ENCODE measurements at regions not wholly inside any gene's neighbourhood (a gene's known extent, or its start where the extent isn't known, plus 50 kb on each side); places are given as distances from the start of the nearest gene placed in this dataset.
A peak's percentile ranks its signal among the peaks of the same experiment; 100 is the strongest.
"Not testable (repeated sequence)": the region's sequence is repeated elsewhere in the genome, so short reads cannot be mapped to it uniquely, and the experiment has no call there.

DNA sequence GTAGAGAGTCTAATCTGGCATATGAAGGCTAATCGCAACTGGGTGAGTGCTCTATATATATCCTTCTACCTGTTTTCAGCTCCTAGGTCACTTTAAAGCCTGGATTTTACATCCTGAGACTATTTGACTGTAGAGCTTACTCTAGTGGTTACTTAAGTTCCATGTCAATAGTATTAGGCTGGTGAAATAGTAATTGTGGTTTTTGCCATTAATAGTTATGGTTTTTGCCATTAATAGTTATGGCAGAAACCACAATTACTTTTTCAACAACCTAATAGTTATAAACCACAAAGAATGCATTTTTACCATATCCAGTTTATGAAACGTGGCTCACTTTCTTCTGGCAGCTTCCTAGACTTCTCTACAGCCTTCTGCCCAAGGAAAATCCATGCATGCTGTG, 263.1 kb upstream of the KIAA1217 start:
- no peak for DNase-seq (ENCODE audit: low read depth in 2 of 2)

DNA sequence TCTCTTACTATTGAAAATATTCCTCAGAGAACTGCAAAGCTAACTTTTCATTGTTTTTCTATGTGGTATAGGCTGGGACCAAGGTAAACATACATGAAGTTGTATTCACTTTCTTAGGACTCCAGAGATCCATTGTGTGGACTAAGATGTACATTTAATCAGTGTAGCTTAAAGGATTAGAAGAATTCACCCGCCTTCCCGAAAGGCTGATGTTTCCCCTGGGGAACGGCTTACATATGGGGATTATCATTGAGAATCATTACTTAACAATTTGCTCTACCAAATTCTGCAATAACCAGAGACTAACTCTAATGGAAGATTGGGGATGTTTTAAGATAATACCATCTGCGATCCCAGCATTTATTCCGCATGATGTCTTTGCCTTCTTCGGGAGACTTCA, 257.1 kb upstream of the KIAA1217 start:
- no peak for DNase-seq (ENCODE audit: low read depth in 2 of 2)

DNA sequence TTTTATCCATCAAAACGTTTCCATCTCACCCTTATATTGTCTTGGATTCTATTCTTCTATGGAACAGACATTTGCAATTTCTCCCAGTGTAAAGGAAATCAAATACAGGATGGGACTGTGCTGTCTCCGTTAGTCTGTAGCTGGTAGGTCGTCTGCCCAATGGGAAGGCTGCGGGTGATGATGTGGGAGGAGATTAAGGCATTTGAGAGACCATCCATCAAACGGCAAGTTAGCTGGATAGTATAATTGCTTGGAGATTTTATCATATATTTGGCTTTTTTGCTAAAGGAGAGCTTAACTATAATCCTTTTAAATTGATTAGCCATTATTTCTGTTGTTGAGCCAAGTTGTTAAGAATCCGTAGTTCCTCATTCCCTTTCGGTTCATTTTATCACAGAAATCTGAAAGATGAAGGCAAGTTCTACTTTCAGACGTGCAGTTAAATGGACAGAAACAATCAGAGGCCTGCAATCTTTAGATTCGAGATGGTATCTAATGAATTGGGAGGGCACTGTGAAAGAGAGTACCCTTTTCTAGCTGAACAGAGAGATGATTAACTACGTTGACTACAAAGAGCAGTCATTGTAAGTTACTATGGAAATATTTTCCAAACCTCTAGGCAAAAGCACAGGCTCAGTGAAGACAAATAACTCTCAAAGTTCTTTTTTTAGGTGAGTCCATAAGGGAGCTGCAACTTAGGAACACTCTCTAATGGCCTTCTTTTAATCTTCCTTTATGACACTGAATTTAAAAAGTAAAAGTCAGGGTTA, 253.3 kb upstream of the KIAA1217 start:
- DNase-seq (ENCODE audit: low read depth in 2 of 2), result no peak

DNA sequence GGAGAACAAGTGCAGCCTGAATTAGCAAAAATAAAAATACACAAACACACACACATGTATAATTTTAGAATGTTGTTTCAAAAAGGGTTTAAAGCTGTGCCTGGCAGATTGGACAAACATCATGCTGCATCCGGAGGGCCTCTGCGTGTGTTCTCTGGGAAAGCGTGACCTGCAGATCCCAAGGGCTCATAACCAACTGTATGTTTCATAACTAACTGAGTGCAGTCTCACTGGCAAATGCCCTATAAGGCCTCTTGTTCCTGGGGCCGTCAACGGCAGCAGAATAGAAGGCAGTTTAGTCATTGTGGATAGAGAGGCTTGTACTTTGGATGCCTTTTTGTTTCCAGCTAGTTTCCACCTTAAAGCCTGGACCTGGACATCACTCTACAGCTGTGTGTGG, 243.8 kb upstream of the KIAA1217 start:
- no peak for DNase-seq (ENCODE audit: low read depth in 2 of 2)

DNA sequence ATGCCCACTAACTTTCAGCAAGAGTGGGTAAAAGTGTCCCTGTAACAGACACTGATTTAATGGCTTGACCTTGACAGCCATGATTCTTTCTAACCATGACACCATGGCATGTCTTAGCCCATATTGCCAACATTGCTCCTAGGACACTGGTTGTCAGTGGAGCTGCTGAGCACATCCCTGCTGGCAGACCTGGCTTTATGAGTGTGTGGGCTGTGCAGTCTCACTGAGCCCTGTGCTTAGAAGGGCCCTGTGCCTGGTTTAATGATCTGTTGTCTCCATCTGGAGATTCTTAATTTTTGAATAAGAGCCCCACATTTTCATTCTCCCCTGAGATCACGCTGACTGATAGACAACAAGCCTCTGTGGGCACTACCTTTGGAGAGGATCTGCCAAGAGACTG, 243.1 kb upstream of the KIAA1217 start:
- DNase-seq (ENCODE audit: low read depth in 2 of 2), result no peak

DNA sequence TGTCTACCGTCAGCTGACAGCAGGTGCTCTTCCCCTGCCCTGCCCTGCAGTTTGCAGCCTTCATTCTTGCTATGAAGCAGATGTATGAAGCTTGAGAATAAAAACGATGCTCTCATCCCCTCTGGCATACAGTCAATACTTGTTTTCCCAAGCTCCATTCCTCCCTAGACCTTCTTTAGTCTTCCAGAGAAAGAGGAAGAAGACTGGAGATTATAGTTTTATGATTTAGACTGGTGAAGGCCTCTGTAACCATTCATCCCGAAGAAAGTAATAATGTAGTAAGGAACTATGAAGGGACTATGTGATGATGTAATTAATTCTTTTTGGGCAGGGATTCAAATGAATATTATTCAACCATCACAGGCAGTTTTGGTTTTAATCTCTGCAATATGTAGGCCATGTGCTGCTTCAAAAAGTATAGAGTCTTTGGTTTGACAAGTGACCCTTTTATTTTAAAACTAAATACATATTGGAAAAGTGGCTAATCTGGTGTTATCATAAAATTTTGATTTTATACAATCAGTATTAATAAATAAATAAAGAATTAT, 242.4 kb upstream of the KIAA1217 start:
- DNase-seq (ENCODE audit: low read depth in 2 of 2), result no peak

DNA sequence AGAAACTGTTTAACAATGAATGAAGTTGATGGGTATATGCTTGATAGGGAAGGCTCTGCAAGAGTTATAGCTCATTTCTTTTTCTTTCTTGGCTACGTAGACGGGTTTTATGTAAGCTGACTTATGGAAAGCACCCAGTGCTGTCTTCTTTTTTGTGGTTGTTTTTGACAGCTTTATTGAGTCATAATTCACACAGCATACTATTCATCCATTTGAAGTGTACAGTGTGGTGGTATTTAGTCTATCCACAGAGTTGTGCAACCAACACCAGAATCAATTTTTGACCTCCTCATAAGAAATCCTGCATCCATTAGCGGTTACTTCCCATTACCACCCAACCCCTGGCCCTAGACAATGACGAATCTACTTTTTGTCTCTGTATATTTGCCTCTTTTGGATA, 240.6 kb upstream of the KIAA1217 start:
- DNase-seq (ENCODE audit: low read depth in 2 of 2), result peak; percentile 42 to 55

DNA sequence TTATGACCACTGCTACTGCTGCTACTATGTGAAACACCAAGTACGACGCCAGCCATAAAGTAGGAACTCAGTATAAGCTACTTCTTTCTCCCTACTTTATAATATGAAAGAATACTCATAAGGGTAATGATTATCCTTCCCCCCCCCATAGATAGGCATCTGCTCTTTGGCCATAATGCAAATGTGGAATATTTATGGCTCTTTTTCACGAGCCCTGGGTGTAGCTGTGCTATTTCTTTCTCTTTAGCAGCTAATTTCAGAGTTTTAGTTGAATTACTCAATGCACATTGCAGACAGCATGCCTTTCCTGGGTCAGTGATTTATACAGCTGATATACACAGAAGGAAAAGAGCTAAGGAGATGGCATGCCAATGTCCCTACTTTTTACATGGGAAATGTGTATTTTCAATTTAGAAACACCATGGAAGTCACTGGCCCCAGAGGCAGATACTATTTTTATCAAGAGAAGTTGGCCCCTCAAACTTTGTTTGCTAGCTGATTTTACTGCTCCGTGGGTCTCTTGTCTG, 234.1 kb upstream of the KIAA1217 start:
- DNase-seq (ENCODE audit: low read depth in 2 of 2), result no peak

DNA sequence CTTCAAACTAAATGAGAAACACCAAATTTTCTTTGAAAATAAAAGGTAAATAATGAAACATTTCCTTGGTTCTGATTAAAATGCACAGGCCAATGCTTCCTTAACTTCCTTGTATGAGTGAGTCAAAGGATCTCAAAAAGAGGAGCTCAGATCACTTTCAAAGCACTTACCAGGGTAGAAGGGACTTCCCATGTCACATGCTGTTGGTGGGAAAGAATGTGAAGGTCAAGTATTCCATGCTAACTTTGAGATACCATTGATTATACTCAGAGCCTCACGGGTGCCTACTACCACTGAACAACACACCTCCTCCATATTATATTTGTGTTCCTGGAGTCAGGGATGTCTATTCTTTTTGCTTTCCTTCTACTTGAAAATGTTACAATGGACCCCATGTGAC, 233.5 kb upstream of the KIAA1217 start:
- DNase-seq (ENCODE audit: low read depth in 2 of 2), result no peak

DNA sequence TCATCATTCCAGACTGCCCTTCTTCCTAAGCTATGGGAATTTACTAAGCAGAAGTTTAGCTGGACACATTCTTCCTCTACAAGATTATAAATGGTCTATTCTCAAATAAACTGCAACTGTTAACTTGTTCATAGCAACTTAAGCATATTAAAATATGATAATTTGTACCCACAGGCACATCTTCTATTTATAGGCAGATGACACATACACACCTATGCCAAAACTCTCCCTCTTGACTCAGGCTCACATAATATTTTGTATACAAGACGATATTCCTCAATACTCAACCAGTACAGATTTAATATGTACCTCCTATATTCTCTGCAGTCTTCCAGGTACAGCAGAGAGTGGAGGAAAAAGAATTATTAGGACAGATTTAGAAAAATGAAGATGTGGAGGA, 232.7 kb upstream of the KIAA1217 start:
- DNase-seq (ENCODE audit: low read depth in 2 of 2), result no peak

DNA sequence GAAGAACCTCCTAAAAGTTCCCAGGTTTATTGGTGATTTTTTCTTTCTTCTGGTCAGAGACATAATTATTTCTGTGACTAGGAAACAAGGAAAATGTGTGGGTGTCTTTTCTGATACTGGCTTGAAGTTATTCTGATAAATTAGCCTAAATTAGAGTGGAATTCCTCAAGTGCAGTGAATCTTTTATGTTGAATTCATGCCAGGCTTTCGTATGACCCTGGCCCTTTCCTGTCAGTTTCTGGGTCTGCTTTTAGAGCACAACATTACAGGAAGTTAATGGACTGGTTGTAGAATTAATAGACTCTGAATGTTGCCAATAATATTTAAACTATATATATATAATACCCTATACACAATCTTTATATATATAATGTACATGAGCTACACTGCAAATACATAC, 230.6 kb upstream of the KIAA1217 start:
- DNase-seq (ENCODE audit: low read depth in 2 of 2), result no peak

DNA sequence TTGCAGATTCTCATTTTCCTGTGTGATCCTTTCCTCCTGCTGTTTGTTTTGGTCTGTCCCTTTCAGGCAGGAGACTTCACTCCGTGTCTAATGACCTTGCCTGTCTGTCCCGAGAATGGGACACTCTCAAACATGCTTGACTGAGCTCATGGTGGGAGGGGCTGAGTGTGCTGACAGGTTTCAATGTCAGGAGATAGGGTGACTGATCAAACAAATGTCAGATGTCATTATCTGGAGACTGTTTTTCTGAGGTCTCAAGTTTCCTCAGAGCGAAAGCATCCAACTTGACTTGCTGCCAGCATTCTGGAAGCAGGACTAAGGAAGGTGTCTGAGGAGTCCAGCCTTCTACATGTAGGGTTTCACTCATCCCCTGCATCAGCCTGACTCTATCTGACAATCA, 228.8 kb upstream of the KIAA1217 start:
- no peak for DNase-seq (ENCODE audit: low read depth in 2 of 2)

DNA sequence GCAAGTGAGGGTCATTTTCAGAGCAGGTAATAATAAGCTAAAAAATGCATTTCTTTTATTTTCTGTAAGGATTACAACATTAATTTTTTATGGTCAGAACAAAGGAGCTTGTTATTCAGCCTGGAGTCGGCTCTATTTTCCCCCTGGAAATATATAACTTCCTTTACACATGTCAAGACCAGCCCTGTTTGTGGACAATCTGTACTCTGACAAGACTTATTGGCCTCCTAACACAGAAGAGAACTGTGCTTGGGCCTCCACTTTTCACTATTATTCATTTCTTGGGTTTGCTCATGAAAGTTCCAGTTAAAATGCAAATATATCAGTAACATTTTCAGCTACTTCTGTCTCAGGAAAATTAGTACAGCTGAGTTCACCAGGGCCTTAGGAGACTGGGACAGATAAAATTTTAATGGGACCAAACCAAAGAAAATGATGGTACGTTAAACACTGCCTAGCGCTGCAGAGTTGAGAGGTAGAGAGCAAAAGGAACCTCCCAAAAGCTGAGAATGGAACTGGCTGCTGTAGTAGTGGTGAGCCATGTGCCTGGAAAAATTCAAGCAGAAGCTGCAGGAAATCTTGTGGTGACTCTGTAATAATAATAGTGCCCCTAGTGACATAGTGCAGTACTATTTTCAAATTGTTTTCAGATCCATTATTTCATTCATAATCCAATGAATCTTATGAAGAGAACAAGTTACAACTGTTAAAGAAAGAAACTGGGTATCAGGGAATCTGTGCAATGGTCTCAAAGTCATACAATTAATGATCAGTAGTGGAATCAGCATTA, 227.2 kb upstream of the KIAA1217 start:
- no peak for DNase-seq (ENCODE audit: low read depth in 2 of 2)

DNA sequence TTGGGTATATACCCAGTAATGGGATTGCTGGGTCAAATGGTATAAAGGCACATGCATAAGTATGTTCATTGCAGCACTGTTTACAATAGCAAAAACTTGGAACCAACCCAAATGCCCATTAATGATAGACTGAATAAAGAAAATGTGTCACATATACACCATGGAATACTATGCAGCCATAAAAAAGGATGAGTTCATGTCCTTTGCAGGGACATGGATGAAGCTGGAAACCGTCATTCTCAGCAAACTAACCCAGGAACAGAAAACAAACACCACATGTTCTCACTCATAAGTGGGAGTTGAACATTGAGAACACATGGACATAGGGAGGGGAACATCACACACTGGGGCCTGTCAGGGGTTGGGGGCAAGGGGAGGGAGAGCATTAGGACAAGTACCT, 224.5 kb upstream of the KIAA1217 start:
- DNase-seq (ENCODE audit: low read depth in 2 of 2), result not testable (repeated sequence)

DNA sequence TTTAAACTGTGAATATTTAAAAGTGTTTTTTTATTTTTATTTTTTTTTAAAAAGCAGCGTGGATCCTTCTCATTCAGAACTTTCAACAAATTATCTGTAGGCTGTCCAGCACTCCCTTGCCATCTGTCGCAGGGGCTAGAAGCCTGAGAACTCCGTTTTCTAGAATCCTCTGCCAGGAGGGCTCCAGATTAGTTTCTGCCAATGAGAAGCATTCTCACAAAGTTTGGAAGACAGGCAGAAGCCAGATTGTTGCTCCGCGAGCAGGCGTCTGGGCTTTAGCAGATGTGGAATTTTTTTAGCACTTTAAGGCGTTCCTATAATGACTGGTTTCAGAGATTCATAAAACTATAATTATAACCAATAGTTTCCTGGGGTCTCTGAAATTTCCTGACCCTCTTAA, 220.9 kb upstream of the KIAA1217 start:
- DNase-seq (ENCODE audit: low read depth in 2 of 2), result no peak

DNA sequence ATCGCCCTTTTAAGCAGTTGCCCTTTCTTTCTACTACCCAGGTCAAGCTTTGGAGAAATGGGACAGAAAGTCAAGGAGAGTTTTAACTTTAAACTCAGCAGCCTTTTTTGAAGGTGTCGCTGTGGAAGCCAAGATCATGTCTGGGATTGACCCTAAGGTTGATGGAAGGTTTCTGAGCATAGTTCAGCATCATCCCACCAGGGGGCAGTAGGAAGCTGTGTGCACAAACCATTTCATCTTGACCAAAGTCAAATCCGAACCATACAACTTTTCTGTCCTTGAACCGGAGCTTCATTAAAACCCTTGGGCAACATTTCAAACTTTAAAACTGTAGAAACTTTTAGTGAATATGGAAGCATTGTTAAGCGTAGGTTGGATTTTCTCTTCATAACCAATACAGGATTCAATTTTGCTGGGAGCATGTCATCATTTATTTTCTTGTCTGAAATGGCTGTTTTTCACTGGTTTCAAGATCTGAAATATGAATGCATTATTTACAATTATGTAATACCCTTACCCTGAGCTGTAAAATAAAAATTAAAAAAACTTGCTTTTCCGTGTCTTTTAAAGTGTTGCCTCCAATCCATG, 214.4 kb upstream of the KIAA1217 start:
- DNase-seq (ENCODE audit: low read depth in 2 of 2), result peak; percentile 12 to 34

DNA sequence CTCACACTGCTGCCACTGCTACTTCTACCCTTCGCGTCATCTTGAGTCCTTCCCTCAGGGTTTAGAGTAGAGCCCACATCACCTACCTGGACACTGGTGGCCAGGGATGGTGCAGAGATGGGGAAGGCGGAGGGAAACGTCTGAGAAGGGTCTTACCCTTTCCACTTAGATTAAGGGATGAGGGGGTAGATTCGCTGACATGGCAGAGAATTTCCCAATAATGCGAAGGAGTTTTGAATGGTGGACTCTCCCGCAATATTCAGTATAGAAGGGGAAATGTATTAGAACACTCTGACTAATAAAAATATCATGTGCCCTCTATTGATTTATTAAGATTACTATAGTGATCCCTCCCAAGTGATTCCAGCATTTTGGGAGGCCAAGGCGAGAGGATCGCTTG, 209.5 kb upstream of the KIAA1217 start:
- no peak for DNase-seq (ENCODE audit: low read depth in 2 of 2)

DNA sequence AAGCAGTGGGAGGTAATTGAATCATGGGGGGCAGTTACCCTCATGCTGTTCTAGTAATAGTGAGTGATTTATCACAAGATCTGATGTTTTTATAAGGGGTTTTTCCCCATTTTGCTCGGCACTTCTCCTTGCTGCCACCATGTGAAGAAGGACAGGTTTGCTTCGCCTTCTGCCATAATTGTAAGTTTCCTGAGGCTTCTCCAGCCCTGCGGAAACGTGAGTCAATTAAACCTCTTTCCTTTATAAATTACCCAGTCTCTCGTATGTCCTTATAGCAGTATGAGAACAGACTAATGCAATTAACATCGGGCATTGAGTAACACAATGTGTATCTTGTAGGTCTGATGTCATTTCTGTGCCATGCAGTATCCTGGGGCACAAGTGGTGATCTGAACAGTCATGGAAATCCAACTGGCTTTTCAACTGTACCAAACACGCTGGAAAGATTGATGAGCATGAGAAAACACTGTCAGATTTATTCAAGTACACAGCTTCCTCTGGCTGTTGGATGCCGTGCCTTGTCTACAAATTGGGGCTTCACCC, 208.6 kb upstream of the KIAA1217 start:
- no peak for DNase-seq (ENCODE audit: low read depth in 2 of 2)

DNA sequence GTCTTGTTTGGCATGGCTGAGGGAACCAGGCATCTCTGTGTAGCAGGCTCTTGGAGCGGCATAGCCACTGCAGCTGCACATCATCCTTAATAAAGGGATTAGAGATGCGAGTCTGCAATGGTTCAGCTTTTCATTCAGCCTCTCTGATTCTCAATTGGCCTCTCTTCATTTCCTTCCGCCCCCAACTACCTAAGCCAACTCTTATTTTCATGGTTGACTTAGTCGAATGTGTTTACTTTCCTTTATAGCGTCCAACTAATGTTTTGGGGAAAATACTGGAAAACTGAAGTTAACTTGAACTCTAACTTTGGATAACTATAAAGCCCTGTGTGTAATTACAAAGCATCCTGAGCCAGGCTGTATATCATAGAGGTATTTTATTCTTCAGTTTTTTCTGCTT, 202.2 kb upstream of the KIAA1217 start:
- DNase-seq (ENCODE audit: low read depth in 2 of 2), result no peak

DNA sequence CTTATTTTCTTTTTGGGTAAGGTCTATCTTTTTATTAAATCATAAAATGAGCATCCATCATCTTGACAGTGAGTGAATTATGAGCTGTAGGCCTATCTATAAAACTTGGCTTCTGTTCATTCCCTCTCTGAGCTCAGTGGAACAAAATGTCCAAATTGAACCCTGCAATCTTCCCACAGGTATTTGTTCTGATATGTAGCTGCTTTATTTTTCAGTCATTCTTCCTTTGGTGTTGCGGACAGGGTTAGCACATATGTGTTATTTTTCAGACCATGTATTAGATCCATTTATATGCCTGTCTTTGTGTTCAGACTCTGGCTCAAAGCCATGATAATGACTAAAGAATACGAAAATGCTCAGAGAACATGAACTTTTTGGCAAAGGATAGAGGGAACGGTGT, 201.6 kb upstream of the KIAA1217 start:
- DNase-seq (ENCODE audit: low read depth in 2 of 2), result no peak

DNA sequence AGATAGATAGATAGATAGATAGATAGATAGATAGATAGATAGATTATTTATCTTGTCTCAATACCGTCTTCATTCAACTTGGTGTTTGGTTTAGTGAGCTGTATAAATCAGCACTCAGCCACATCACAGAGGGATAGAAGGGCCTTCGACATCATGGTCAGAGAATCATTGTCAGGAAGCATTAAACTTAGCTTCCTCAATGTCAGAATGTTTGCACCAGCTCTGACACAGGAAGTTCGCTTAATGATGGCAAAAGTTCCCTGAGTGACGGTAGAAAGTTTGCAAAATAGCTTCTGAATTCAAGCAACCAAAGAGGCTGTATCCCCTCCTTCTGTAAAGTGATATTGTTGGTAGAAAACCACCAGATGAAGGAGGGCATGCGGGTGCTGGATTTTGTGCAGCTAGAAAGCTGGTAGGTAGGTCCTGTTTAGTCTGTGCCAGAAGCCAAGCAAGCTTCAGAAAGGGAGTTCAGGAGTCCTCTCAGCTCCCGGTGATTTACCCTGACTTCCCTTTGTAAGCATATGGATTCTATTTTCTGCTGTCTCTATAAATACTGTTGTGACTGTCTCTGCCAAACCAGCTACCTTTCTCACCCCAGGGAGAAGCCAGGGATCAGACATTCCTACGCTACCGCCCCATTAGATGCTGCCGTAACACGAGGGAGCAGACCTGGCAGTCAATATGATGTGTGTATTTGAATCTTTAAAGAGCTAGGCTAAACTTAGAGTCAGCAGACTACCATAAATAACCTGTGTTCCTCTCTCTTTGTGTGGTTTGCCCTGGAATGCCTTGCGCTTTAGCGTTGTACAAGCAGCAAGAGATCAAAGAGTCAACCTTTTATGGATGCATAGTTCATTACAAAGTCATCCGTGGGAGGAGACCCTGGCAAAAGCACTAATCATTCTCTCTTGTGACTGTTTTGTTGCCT, 200.5 kb upstream of the KIAA1217 start:
- peak; percentile 82 to 83 for DNase-seq (ENCODE audit: low read depth in 2 of 2)

Data from fibroblast of skin of left quadriceps (primary cell).